ENCODE measurements at regions not wholly inside any gene's neighbourhood (a gene's known extent, or its start where the extent isn't known, plus 50 kb on each side); places are given as distances from the start of the nearest gene placed in this dataset.

DNA sequence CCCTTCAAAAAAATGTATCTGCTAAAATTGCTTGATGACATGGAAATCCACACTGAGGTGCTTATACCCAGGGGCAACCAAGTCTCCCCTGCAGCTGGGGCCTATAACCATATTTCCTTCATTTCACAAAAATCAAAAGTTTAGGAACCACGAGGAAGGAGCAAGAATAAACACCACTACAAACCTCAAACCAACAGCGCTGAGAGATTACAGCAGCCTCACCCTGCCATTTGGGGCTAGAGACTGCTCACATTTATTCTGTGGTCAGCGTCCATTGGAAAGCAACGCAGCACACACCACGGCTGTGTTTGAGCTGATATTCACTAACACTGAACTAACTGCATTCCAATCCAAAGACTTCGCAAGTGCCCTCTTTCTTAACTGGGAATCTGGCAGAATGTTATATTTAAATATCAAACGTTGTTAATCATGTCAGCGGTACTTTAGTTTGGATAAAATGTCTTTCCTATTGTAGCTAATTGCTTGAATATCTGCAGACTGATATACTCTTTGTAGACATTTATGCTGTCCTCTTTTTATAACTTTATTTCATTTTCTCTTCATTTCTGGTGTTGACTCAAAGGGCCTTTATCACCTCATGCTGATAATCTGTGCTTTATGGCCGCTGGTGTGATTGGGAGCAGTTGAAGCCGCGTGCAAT, 94.6 kb downstream of the FOXA2 start (continued):
- peak; percentile 82 for TF ChIP-seq ZNF781 (CRISPR knock-in tag; IDR thresholded peaks at IDR 0.05; ENCODE audit: borderline replicate concordance, not compliant biosample characterization)
- TF ChIP-seq, protein P1, sequence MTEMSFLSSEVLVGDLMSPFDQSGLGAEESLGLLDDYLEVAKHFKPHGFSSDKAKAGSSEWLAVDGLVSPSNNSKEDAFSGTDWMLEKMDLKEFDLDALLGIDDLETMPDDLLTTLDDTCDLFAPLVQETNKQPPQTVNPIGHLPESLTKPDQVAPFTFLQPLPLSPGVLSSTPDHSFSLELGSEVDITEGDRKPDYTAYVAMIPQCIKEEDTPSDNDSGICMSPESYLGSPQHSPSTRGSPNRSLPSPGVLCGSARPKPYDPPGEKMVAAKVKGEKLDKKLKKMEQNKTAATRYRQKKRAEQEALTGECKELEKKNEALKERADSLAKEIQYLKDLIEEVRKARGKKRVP (CRISPR knock-in tag; IDR thresholded peaks at IDR 0.05) = 0 out of 4 replicates have a peak, but pooled peaks of 1 of the 2 experiments have one; percentile 7
- no peak for TF ChIP-seq GABPA (IDR thresholded peaks at IDR 0.05; ENCODE audit: low read depth, low read length)
- no peak for TF ChIP-seq GABPA (CRISPR knock-in tag; IDR thresholded peaks at IDR 0.05; ENCODE audit: low read depth)
- TF ChIP-seq, protein P2, sequence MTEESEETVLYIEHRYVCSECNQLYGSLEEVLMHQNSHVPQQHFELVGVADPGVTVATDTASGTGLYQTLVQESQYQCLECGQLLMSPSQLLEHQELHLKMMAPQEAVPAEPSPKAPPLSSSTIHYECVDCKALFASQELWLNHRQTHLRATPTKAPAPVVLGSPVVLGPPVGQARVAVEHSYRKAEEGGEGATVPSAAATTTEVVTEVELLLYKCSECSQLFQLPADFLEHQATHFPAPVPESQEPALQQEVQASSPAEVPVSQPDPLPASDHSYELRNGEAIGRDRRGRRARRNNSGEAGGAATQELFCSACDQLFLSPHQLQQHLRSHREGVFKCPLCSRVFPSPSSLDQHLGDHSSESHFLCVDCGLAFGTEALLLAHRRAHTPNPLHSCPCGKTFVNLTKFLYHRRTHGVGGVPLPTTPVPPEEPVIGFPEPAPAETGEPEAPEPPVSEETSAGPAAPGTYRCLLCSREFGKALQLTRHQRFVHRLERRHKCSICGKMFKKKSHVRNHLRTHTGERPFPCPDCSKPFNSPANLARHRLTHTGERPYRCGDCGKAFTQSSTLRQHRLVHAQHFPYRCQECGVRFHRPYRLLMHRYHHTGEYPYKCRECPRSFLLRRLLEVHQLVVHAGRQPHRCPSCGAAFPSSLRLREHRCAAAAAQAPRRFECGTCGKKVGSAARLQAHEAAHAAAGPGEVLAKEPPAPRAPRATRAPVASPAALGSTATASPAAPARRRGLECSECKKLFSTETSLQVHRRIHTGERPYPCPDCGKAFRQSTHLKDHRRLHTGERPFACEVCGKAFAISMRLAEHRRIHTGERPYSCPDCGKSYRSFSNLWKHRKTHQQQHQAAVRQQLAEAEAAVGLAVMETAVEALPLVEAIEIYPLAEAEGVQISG (CRISPR knock-in tag; IDR thresholded peaks at IDR 0.05) = 0 out of 2 replicates have a peak, but pooled peaks have one; percentile 23
- peak; percentile 64; the same call in 1 of the 2 replicates for TF ChIP-seq ZNF788 (CRISPR knock-in tag; IDR thresholded peaks at IDR 0.05; ENCODE audit: borderline replicate concordance)
- no peak for TF ChIP-seq ZNF367 (CRISPR knock-in tag; IDR thresholded peaks at IDR 0.05; ENCODE audit: borderline replicate concordance)
- TF ChIP-seq ZNF615 (CRISPR knock-in tag; IDR thresholded peaks at IDR 0.05; ENCODE audit: borderline replicate concordance) = no peak
- no peak for TF ChIP-seq DMAP1 (CRISPR knock-in tag; IDR thresholded peaks at IDR 0.05)
- TF ChIP-seq, protein P3, sequence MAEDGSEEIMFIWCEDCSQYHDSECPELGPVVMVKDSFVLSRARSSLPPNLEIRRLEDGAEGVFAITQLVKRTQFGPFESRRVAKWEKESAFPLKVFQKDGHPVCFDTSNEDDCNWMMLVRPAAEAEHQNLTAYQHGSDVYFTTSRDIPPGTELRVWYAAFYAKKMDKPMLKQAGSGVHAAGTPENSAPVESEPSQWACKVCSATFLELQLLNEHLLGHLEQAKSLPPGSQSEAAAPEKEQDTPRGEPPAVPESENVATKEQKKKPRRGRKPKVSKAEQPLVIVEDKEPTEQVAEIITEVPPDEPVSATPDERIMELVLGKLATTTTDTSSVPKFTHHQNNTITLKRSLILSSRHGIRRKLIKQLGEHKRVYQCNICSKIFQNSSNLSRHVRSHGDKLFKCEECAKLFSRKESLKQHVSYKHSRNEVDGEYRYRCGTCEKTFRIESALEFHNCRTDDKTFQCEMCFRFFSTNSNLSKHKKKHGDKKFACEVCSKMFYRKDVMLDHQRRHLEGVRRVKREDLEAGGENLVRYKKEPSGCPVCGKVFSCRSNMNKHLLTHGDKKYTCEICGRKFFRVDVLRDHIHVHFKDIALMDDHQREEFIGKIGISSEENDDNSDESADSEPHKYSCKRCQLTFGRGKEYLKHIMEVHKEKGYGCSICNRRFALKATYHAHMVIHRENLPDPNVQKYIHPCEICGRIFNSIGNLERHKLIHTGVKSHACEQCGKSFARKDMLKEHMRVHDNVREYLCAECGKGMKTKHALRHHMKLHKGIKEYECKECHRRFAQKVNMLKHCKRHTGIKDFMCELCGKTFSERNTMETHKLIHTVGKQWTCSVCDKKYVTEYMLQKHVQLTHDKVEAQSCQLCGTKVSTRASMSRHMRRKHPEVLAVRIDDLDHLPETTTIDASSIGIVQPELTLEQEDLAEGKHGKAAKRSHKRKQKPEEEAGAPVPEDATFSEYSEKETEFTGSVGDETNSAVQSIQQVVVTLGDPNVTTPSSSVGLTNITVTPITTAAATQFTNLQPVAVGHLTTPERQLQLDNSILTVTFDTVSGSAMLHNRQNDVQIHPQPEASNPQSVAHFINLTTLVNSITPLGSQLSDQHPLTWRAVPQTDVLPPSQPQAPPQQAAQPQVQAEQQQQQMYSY (CRISPR knock-in tag; IDR thresholded peaks at IDR 0.05) = no peak
- TF ChIP-seq, protein P4, sequence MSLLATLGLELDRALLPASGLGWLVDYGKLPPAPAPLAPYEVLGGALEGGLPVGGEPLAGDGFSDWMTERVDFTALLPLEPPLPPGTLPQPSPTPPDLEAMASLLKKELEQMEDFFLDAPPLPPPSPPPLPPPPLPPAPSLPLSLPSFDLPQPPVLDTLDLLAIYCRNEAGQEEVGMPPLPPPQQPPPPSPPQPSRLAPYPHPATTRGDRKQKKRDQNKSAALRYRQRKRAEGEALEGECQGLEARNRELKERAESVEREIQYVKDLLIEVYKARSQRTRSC (CRISPR knock-in tag; IDR thresholded peaks at IDR 0.05; ENCODE audit: low read depth) = 0 out of 2 replicates have a peak, but pooled peaks have one; percentile 22
- TF ChIP-seq STAG1 (CRISPR knock-in tag; IDR thresholded peaks at IDR 0.05) = peak; percentile 26
- no peak; the same call in 1 of the 2 replicates for TF ChIP-seq ZNF124 (CRISPR knock-in tag; IDR thresholded peaks at IDR 0.05)

Data from HepG2 (cell line).